GM21825 (cell line): ENCODE measurements at regions not wholly inside any gene's neighbourhood (a gene's known extent, or its start where the extent isn't known, plus 50 kb on each side); places are given as distances from the start of the nearest gene placed in this dataset.

Source experiments
- ATAC-seq: cut with Tn5 transposase; IDR thresholded peaks from one replicate; pipeline ENCODE4 v1.9.1; 2021; ENCODE audit warnings: mild to moderate bottlenecking, moderate library complexity; ENCODE audit not compliant: unreplicated experiment

DNA sequence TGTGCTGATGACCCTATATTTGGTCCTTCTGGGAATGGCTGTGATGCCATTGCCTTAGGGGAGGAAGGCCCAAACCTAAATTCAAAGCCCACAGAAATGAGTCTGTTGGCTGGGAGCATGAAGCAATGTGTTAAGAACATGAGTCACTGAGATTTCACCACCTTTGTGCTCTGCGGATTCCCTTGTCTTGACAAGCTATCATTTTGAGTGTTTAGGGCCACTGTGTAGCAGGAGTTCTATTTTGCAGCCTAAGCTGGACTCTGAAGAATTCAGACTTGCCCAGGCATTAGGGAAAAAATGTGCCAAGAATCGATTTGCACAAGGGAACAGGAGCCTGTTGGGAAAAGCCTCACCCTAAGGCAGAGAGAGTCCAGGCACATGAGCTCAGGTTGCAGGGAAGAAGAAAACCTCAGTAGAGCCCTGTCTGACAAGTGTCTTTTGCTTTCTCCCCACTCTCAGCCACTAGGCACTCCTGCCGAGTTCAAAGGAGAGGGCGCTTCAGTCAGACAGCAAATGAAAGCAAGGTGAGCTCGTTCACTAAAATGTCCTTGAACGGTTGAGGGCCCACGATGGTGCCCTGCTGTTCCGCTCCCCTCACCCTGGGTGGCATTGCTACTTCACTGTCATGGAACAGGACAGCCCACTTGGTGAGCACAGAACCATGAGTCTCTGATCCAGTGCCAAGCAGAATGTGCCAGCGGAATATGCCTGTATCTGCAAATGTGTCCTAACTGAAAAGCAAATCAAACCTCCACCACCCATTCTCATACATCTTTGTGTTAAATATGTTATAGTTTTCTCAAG lies 93.6 kb downstream of the PRLHR start:
- ATAC-seq: no peak

DNA sequence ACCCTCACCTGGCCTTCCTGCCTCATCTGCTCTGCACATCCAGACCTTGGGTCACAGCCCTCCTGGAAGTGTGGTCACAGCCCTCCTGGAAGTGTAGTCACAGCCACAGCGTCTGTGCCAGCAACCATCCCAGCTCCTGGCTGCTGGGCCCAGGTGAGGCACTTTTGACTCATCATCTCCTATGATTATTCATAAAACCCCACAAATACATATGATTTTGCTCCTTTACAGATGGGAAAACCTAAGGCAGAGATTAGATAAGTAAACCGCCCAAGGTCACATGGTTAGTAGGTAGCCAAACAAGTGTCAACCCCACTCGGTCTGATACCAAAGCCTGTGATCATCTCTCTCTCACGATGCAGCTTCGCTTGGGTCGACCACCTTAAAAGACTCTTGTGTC lies 94.3 kb downstream of the PRLHR start:
- no peak for ATAC-seq

DNA sequence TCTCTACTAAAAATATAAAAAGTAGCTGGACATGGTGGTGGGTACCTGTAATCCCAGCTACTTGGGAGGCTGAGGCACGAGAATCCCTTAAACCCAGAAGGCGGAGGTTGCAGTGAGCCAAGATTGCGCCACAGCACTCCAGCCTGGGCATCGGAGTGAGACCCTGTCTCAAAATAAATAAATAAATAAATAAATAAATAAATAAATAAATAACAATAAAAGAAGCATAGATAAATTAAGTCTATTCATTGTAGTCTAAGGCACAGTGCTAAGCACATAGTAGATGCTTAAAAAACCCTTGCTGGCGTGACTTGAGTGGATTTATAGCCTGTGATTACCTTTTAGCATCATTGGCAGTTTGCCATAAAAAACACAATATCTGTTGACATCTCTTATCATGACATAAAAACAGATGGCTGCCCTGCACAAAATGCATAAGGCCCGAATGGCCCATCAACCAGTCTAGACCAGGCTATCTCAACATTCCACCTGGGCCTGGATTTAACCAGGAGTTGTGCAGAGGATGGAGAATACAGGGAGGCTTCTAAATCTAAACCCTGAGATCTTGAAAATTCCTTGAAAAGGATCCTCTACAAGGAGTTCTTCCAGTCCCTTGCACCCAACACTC lies 94.9 kb downstream of the PRLHR start:
- no peak for ATAC-seq

DNA sequence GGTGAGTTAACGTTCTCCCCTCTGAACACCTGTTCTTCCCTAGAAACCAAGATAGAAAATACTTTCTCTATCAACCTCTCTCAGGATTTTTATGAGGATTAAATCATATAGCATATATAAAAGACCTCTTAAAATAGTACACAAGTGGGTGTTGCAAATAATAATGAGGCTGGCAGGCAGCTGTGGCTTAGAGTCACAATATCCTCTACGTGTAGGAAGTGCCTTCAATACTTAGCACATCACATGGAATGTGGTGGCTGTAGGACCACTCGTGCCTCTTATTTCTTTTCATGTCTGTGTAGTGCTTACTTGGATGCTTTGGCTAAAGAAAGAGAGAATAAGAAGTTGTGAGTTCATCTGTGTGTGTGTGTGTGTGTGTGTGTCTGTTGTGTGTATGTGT lies 96.3 kb downstream of the PRLHR start:
- no peak for ATAC-seq

DNA sequence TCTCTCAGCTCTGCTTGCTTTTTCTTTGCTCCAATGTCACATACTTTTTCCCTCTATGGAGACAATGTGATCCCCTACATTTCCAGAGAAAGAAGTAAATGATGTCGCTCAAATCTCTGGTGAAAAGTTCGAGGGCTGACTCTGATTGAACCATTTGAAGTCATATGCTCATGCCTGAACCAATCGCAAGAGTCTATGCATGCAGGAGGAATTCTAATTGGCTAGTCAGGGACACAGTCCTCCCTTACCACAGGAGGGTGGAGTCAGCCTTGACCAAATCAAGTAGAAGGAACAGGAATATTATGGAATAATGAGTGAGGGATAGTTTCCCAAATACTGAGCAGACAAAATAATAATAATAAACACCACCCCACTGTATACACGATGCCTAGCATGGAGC lies 96.8 kb downstream of the PRLHR start:
- no peak for ATAC-seq

DNA sequence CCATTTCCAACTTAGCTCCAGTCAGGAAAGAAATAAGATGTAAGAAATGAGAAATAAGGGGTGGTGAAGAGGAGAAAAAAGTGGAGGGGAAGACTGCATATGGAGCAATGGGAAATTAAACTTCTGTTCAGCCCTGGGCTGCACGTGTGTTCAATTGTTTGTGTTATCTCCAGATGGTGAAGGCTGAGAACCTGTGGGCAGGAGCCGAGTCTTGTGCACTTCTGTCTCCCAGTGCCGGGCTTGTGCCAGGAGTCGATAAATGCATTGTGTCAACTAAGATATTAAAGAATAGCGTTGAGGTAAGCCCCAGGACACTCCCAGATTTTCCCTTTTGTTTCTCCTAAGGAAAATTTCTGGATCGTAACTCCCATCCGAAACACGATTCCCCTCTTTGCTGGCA lies 98.2 kb downstream of the PRLHR start:
- no peak for ATAC-seq

DNA sequence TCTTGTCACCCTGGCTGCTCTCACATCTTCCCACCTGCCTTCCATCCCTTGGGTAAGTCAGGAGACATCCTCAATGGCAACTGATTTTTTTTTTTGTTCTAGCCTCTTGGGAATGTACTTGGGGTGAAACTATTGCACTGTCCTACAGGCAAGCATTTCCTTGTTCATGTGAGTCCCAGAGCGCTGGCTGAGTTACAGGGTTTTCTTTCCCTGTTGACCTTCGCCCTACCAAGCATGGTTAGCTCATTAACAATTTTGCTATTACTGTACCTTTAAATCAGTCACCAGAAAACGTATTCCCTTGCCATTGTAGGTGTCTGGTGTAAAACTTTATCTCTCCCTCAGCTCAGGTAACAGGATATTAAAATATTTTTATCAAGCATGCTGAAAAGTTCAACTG lies 98.9 kb downstream of the PRLHR start:
- ATAC-seq: no peak

DNA sequence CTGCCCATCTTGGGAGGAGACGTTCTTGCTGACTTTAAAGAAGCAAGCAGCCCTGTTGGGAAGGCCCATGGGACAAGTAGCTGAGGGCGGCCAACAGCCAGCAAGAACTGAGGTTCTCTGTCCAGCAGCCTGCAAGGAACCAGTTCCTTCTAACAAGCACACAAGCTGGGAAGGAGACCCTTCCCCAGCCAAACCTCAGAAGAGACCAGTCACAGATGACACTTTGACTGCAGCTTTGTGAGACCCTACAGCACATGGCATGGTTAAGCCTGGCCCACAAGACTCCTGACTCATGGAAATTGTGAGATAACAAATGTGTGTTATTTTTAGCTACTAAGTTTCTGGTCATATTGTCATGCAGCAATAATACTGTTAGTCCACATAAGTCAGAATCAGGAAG lies 99.9 kb downstream of the PRLHR start:
- ATAC-seq: no peak

DNA sequence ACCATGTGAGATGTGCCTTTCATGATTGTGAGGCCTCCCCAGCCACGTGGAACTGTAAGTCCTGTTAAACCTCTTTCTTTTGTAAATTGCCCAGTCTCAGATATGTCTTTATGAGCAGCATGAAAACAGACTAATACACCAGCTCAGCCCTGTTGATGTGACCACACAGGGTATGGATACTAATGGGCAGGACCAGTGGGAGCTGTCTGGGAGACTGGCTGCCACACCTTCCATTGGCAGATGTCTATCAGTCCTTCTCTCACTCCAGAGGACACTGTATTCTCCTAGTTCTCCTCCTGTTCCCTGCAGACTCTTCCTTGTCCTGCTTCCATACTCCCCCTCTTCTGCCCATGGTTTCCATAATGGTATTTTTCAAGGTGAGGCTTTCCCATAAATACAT lies 104.4 kb downstream of the PRLHR start:
- ATAC-seq: no peak

DNA sequence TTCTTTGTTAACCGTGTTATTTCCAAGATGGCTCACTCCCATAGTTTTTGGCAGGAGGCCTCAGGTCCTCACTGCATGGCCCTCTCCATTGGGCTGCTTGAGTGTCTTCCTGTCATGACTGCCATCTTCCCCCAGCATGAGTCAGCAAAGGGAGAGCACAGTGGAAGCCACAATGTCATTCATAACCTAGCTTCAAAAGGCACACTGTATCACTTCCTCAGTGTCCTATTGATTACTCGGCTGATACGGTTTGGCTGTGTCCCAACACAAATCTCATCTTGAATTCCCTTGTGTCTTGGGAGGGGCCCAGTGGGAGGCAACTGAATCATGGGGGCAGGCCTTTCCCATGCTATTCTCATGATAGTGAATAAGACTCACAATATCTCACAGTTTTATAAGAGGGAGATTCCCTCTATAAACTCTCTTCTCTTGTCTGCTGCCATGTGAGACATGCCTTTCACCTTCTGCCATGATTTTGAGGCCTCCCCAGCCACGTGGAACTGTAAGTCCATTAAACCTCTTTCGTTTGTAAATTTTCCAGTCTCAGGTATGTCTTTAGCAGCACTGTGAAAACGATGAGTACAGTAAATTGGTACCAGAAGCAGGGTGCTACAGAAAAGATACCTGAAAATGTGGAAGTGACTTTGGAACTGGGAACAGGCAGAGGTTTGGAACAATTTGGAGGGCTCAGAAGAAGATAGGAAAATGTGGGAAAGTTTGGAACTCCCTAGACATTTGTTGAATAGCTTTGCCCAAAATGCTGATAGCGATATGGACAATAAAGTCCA lies 106.5 kb downstream of the PRLHR start:
- no peak for ATAC-seq

DNA sequence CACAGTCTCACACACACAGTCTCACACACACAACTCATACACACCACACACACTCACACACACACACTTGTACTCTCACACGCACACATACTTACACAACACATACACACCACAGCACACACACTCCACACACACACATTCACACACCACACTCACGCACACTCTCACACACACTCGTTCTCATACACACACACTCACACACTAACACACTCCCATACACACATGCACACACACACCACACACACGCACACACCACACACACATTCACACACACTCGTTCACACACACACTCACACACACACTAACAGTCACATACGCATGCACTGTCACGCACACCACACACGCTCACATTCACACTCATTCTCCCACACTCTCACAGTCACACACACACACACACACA lies 109.8 kb downstream of the PRLHR start:
- no peak for ATAC-seq

DNA sequence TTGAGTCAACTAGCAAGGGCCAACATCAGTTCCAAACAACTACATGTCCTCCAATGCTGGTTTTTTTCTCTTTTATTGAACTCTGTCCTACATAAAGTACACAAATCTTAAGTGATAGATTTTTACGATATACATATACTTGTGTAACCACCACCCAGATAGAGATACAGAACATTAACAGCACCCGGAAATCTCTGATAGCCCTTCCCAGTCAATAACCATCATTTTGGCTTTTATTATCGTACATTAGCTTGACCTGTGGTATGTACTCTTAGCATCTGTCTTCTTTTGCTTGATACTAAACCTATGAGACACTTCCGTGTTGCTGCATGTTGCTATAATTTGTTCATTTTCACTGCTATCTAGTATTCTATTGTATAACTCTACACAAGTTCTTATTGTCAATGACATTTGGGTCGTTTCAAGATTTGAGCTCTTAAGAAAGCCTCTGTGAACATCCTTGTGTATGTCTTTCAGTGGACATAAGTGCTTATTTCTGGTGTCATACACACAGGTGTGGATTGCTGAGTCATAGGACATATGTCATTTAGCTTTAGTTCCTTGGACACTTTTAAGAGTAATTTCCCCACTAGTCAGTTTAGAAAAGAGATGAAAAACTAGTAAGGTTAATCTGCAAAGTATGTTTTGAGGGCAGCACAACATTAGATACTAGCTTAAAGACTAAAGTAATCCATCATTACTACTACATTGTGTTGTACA lies 111.1 kb downstream of the PRLHR start:
- ATAC-seq: no peak

DNA sequence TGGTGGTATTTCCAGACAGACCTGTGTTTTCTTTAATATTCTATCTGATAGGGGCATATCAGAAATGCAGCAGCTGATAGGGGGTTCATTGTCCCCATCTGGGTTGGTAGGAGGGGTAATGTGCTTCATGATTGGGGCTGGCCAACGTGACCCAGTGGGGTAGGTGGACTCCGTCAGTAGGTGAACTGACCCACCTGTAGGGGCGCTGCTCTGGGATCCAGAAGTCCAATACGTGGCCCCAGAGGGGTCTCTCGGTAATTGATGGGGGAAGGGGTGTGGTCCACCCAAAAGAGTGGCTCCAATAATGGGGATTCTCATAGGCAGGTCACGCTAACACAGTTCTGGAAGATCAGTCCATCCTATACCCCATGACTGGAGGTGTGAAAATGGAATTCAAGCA lies 112.0 kb downstream of the PRLHR start:
- no peak for ATAC-seq

DNA sequence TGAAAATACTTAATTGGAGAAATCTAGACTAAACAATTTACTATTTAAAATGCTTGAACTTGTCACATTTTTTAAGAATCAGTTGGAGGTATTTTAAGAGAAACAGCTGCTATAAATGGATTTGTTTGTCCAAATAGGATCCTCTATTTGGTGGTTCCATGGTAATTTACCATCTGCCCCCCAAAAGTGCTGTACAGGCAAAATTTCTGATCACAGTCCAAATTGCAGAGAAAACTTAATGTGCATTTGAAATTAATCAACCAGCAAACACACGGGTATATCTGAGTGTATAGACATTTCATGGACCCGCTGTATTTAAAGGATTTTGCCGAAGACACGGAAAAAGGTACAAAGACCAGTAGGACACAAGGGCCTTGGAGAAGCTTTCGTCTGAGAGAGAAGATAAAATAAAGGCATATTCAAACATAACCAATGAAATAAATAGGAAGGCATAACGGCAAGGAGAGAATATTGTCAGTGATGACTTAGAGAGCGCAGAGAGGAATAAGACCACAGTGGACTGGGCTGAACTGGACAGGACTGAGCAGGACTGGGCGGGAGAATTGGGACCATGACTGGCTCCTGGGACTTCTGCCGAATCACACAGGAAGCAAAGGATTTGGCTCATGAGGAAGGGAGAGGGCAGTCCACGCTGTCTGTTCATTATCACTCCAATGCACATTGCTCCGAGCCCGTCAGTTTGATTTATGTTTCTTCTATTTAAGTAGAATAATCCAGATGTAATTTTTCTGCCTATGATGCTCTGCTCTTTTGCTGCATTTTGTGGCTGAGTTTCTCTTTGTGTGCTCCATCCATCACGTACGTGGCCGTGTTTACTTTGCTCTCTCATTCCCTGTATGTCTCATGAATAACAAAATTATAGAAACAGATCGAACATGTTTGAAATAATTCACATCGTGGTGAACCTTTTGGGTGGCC lies 112.8 kb downstream of the PRLHR start:
- ATAC-seq: no peak

DNA sequence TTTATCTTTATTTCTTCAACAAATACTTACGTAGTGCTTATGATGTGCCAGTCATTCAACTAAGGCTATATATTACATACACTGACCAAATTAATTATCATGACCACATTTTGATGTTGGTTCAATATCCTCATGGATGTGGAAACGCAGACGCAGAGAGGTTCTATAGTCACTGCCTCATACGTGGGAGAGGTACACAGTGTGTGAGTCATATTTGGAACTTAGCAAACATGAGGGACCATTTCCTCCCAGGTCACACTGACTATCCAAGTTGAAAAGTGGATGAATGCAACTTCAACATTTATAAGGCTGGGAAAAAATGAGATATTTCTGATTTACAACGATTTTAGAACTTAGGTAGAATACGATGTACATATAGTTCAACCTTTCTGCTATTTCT lies 113.6 kb downstream of the PRLHR start:
- ATAC-seq: no peak

DNA sequence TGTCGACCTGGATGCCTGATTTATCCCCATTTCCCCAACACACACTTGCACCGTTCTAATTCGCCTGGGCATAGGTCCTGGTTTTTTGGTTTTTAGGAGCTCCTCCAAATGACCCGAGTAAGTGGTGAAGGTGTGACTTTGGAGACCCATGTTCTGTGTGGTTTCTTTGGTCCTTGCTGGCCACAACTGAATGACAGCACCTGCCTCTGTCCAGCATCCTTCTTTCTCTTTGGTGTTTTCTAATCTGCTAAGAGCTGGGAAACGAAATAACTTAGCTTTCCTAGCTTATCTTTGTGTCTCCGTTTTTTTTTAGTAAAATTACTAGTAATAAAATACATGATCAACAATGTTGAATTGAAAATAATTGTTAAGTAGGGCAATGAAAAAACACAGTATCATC lies 120.2 kb downstream of the PRLHR start:
- ATAC-seq: no peak

DNA sequence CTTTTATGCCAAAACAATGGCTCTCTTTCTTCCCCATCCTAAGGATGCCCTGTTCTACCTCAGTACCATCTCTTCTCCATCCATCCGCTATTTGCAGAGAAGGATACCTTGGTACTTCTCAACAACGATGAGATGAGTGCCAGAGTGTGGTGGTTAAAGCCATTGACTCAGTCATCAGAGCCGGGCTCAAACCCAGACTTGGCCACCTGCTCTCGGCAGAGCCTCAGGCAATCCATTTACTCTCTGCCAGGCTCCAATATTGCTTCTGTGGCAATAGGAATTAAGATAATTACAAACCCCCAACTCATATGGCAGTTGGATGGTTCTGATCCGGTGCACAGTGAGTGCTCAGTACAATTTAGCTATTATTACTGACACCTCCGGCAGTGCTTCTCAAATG lies 121.3 kb downstream of the PRLHR start:
- ATAC-seq: no peak

DNA sequence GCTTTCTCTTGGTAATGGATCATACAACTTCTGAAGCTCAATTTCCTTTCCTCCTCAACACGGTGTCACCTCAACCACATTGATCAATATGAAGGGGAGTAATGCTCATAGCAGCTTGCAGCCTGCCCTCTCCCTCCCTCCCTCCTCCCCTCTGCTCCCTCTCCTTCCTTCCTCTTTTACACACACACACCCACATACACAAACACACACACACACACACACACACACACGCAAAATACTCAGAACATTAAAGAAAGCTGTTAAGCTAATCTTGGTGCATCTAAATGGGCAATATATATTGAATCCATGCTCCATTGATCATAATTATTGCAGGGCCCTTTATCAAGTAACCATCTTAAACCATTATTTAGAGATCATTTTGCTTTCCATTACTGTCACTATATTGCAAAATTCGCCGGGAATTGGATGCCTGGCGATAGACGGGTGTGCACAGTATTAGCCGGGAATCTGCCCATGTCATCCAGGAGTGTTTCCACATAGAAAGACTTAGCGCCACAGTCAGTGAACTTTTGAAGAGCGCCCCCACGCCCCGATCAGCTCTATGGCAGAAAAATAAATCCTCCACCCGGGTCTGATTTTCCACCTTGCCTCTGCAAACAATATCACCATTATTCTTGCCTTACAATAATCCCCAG lies 122.0 kb downstream of the PRLHR start:
- ATAC-seq: no peak

DNA sequence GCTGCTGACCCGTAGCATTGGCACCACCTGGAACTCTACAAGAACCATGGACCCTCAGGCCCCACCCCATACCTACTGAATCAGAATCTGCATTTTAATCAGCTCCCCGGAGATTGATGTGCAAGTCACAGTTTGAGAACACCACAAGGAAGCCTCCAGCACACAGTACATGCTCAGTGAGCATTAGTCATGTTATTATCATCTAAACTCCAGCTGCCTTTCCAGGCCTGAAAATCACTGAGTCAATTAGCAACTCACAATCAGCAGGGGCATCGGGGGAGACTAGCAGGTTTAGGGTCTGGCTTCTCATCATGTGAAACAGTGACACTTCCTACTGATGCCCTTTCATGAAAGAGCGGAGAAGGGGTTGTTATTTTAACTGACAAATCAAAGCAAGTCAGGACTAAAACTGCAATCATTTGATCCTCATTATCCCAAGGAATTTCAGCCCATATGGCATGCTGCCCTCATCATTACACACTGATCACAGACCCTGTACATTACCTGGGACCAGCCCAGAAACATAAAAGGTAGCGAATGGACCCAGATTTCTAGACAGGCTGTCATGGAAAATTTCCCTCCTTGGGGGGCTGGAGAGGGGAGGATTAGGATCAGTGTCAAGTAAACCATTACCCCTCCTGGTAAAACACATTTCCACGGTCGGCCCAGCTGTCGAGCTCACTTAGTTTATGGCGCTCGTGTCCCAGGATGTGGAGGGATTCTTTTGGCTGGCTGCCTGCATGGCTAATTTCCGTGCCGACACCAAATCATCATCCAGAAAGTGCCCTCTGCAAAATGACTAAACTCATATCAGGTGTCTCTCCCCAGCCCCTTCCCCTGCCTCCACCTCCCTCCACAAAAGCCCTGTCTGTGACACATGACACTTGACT lies 122.8 kb downstream of the PRLHR start:
- no peak for ATAC-seq
